K562 (cell line): ENCODE measurements at regions not wholly inside any gene's neighbourhood (a gene's known extent, or its start where the extent isn't known, plus 50 kb on each side); places are given as distances from the start of the nearest gene placed in this dataset.

Experiments used
- ATAC-seq: fragments of 200-7000 bp; cut with Tn5 transposase; 3 replicates; pipeline ENCODE4 v1.9.1; 2020; ENCODE audit warnings: moderate library complexity
- BruUV-seq: library from RNA; stranded (reverse); fragments of 400-500 nt; replicated peaks from 2 replicates; lab custom pipeline; 2021; lab: Mats Ljungman, UMichigan
- CTCF ChIA-PET: fragments of 300-600 bp; formaldehyde crosslinking; extraction: SDS; loops from one replicate; lab custom pipeline; 2021; ENCODE audit warnings: low intra/inter-chr PET ratio; lab: Yijun Ruan, JAX
- POLR2A ChIA-PET: fragments of 300-600, 350-650 bp; sonication (Branson Sonifier 250); formaldehyde crosslinking; extraction: SDS; loops from one replicate; lab custom pipeline; 2021; ENCODE audit warnings: antibody characterized with exemption, inconsistent platforms; lab: Yijun Ruan, JAX
- DNase-seq, 4 experiments: peaks; one replicate each; pipeline versions ENCODE4 v3.0.0 to v3.0.0-alpha.2; 2011 to 2018; ENCODE audit warnings: low spot score in 3 of 4, mixed read lengths in 3 of 4; ENCODE audit errors: extremely low read depth in 1 of 4
- FAIRE-seq: peaks from 2 replicates; lab custom pipeline; 2011; peaks lifted over from hg19 to GRCh38; lab: Jason Lieb, UNC
- H2AFZ ChIP-seq: 2 replicates; pipeline ENCODE4 v1.6.0; 2011; ENCODE audit warnings: low read depth, low read length, control low read depth, inconsistent platforms
- H3K27ac ChIP-seq: fragments of 200-600 bp; 3 replicates; pipeline ENCODE4 v1.8.0; 2011; ENCODE audit warnings: low read depth, mild to moderate bottlenecking, control low read depth, inconsistent platforms, low read length, moderate library complexity, mixed read lengths; ENCODE audit errors: extremely low read depth
- H3K27me3 ChIP-seq, 2 experiments: fragments of 300-600 bp in 1 of 2; 2 replicates in 1 of 2; 3 replicates in 1 of 2; pipeline versions ENCODE4 v1.6.0 to v1.8.0; 2011; ENCODE audit warnings: inconsistent platforms in 2 of 2, low read length in 2 of 2, mild to moderate bottlenecking in 1 of 2, mixed read lengths in 1 of 2, moderate library complexity in 1 of 2; ENCODE audit not compliant: control insufficient read depth in 2 of 2, insufficient read depth in 2 of 2
- H3K36me3 ChIP-seq: fragments of 300-600 bp; 3 replicates; pipeline ENCODE4 v1.8.0; 2011; ENCODE audit warnings: mild to moderate bottlenecking, low read length, inconsistent platforms; ENCODE audit not compliant: control insufficient read depth, insufficient read depth
- H3K4me1 ChIP-seq, 2 experiments: fragments of 200-600 bp in 1 of 2; replicated peaks in 1 of 2; 2 replicates in 1 of 2; 3 replicates in 1 of 2; pipeline versions ENCODE4 v1.5.1 to v1.8.0; 2011; ENCODE audit warnings: inconsistent platforms in 2 of 2, low read length in 2 of 2, mild to moderate bottlenecking in 1 of 2, mixed read lengths in 1 of 2, moderate library complexity in 1 of 2; ENCODE audit not compliant: control insufficient read depth in 2 of 2, insufficient read depth in 2 of 2
- H3K4me2 ChIP-seq: 2 replicates; pipeline ENCODE4 v1.6.1; 2011; ENCODE audit warnings: low read length, control low read depth, inconsistent platforms, mixed read lengths; ENCODE audit not compliant: insufficient read depth
- H3K4me3 ChIP-seq: fragments of 200-600 bp; sonication (generic), shearing (Covaris generic); 2 replicates; pipeline ENCODE4 v1.5.1; 2016; ENCODE audit warnings: control low read depth, inconsistent platforms
- H3K79me2 ChIP-seq: fragments of 200-600 bp; 3 replicates; pipeline ENCODE4 v1.8.0; 2011; ENCODE audit warnings: low read length, inconsistent platforms; ENCODE audit not compliant: control insufficient read depth, insufficient read depth
- H3K9ac ChIP-seq, 2 experiments: 2 replicates each; pipeline versions ENCODE4 v1.6.0 to v1.6.1; 2011; ENCODE audit warnings: low read depth in 2 of 2, low read length in 2 of 2, control low read depth in 1 of 2, inconsistent platforms in 1 of 2, mild to moderate bottlenecking in 1 of 2, mixed read lengths in 1 of 2; ENCODE audit not compliant: insufficient read depth in 1 of 2
- H3K9me1 ChIP-seq: one replicate; pipeline ENCODE4 v1.6.0; 2011; ENCODE audit warnings: inconsistent platforms, mild to moderate bottlenecking, low read length, moderate library complexity; ENCODE audit not compliant: control insufficient read depth, insufficient read depth
- H3K9me3 ChIP-seq: replicated peaks from 2 replicates; pipeline ENCODE4 v1.5.1; 2011; ENCODE audit warnings: low read depth, low read length, inconsistent platforms; ENCODE audit not compliant: control insufficient read depth, insufficient read depth
- H4K20me1 ChIP-seq: replicated peaks from 2 replicates; pipeline ENCODE4 v1.6.1; 2011; ENCODE audit warnings: low read length, inconsistent platforms, mixed read lengths; ENCODE audit not compliant: control insufficient read depth, insufficient read depth
- ADNP ChIP-seq: fragments of 200-800 bp; sonication (Bioruptor generic); IDR thresholded peaks from 2 replicates; pipeline ENCODE4 v1.6.1; 2016; ENCODE audit warnings: missing genetic modification characterization, missing compliant biosample characterization
- AFF4 ChIP-seq: sonication (generic); formaldehyde crosslinking; IDR thresholded peaks from 2 replicates; pipeline ENCODE4 v1.8.0; 2023; ENCODE audit warnings: mild to moderate bottlenecking, missing genetic modification reagents
- DPF2 ChIP-seq: fragments of 450-650 bp; IDR thresholded peaks from 2 replicates; pipeline ENCODE4 v1.6.1; 2016
- SIRT6 ChIP-seq: IDR thresholded peaks from one replicate; pipeline ENCODE4 v1.6.1; 2012; ENCODE audit warnings: low read depth, mild to moderate bottlenecking, control low read depth, inconsistent platforms, low read length, moderate library complexity
- ZKSCAN3 ChIP-seq: fragments of 250-450 bp; sonication (Bioruptor Pico); IDR thresholded peaks from 2 replicates; pipeline ENCODE4 v1.4.0; 2020
- ZZZ3 ChIP-seq: fragments of 450-650 bp; IDR thresholded peaks from 2 replicates; pipeline ENCODE4 v1.6.1; 2016; ENCODE audit warnings: antibody characterized with exemption, mild to moderate bottlenecking, moderate library complexity
- WGBS: fragments of 100-300 bp; shearing (Covaris generic); methylation state at CpG from one replicate; pipeline ENCODE4 v1.1.6; 2016; ENCODE audit warnings: low coverage, mixed read lengths; ENCODE audit not compliant: insufficient coverage; ENCODE audit errors: missing lambda C conversion rate; 5-methylcytosine and 5-hydroxymethylcytosine counted together
- in situ Hi-C: fragments of 300-500 bp; cut with MboI; formaldehyde crosslinking; loops from 4 replicates; pipeline ENCODE4 v1.15.0; 2018; ENCODE audit warnings: inconsistent platforms, mixed read lengths
- intact Hi-C: fragments of 100-400 bp; cut with micrococcal nuclease; formaldehyde crosslinking; loops from 2 replicates; pipeline ENCODE4 v1.14.2; 2022
- TF ChIP-seq, protein P1 (sequence below): fragments of 450-650 bp; IDR thresholded peaks from 2 replicates; pipeline ENCODE4 v1.7.0; 2016; ENCODE audit warnings: borderline replicate concordance
- TF ChIP-seq, protein P2 (sequence below): fragments of 450-650 bp; conservative IDR thresholded peaks from 2 replicates; pipeline ENCODE4 v1.6.1; 2016; ENCODE audit warnings: missing genetic modification characterization, low read depth, mild to moderate bottlenecking, control low read depth, missing compliant biosample characterization
- TF ChIP-seq, protein P3 (sequence below): sonication (generic); formaldehyde crosslinking; IDR thresholded peaks from 2 replicates; pipeline ENCODE4 v1.8.1; 2023; ENCODE audit warnings: mild to moderate bottlenecking, missing genetic modification reagents

- no peak for DNase-seq
- ChIA-PET POLR2A (no interaction called here), CTCF (no interaction called here)
- no peaks in the 10 kb centered on the region for H4K20me1 ChIP-seq
- H3K79me2 ChIP-seq: no peaks in the 10 kb centered on the region
- 0% methylated on average over 1 of the region's 1 CpG for WGBS
- no peaks in the 10 kb centered on the region for H3K9me1 ChIP-seq
- H3K4me3 ChIP-seq: no peak overlapping the region
- in situ Hi-C loops: no loop called here
- H3K27ac ChIP-seq: no peak overlapping the region
- no peak overlapping the region for H3K9ac ChIP-seq
- no peak overlapping the region for H3K4me2 ChIP-seq
- no peaks in the 10 kb centered on the region for H3K9me3 ChIP-seq
- ATAC-seq: no peak
- H3K27me3 ChIP-seq: no peaks in the 10 kb centered on the region
- no peaks in the 10 kb centered on the region for H3K36me3 ChIP-seq
- no TSS peak for BruUV-seq
- intact Hi-C loops: no loop called here
- no peaks in the 10 kb centered on the region for H3K4me1 ChIP-seq
- no peak for FAIRE-seq
- no peak overlapping the region for H2AFZ ChIP-seq
- TF ChIP-seq AFF4 (CRISPR knock-in tag) (no peak), SIRT6 (no peak), ZZZ3 (no peak), DPF2 (no peak), ADNP (tag) (no peak), ZKSCAN3 (CRISPR knock-in tag) (no peak)
- TF ChIP-seq, protein P1, sequence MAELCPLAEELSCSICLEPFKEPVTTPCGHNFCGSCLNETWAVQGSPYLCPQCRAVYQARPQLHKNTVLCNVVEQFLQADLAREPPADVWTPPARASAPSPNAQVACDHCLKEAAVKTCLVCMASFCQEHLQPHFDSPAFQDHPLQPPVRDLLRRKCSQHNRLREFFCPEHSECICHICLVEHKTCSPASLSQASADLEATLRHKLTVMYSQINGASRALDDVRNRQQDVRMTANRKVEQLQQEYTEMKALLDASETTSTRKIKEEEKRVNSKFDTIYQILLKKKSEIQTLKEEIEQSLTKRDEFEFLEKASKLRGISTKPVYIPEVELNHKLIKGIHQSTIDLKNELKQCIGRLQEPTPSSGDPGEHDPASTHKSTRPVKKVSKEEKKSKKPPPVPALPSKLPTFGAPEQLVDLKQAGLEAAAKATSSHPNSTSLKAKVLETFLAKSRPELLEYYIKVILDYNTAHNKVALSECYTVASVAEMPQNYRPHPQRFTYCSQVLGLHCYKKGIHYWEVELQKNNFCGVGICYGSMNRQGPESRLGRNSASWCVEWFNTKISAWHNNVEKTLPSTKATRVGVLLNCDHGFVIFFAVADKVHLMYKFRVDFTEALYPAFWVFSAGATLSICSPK: no peak
- TF ChIP-seq, protein P2, sequence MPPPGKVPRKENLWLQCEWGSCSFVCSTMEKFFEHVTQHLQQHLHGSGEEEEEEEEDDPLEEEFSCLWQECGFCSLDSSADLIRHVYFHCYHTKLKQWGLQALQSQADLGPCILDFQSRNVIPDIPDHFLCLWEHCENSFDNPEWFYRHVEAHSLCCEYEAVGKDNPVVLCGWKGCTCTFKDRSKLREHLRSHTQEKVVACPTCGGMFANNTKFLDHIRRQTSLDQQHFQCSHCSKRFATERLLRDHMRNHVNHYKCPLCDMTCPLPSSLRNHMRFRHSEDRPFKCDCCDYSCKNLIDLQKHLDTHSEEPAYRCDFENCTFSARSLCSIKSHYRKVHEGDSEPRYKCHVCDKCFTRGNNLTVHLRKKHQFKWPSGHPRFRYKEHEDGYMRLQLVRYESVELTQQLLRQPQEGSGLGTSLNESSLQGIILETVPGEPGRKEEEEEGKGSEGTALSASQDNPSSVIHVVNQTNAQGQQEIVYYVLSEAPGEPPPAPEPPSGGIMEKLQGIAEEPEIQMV (tag): no peak
- TF ChIP-seq, protein P3, sequence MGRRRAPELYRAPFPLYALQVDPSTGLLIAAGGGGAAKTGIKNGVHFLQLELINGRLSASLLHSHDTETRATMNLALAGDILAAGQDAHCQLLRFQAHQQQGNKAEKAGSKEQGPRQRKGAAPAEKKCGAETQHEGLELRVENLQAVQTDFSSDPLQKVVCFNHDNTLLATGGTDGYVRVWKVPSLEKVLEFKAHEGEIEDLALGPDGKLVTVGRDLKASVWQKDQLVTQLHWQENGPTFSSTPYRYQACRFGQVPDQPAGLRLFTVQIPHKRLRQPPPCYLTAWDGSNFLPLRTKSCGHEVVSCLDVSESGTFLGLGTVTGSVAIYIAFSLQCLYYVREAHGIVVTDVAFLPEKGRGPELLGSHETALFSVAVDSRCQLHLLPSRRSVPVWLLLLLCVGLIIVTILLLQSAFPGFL (CRISPR knock-in tag): no peak
Measured at GRCh38 chr7:110307776-110308175, 783.2 kb upstream of the LRRN3 start.
